Smooth muscle cell (in vitro differentiated cells): ENCODE measurements at regions not wholly inside any gene's neighbourhood (a gene's known extent, or its start where the extent isn't known, plus 50 kb on each side); places are given as distances from the start of the nearest gene placed in this dataset.

ENCODE experiments used
- DNase-seq: peaks from one replicate; lab custom pipeline; 2025; ENCODE audit not compliant: unreplicated experiment; lab: John Stamatoyannopoulos, UW
- H2AFZ ChIP-seq: fragments of 200-600 bp; sonication (generic); 2 replicates; pipeline ENCODE4 v1.6.0; 2016; ENCODE audit warnings: antibody characterized with exemption, low read depth, mild to moderate bottlenecking
- H3F3A ChIP-seq: fragments of 200-600 bp; sonication (generic); 2 replicates; pipeline ENCODE4 v1.6.0; 2017; ENCODE audit warnings: antibody characterized with exemption, low read depth
- H3K27ac ChIP-seq: fragments of 200-600 bp; sonication (generic); 2 replicates; pipeline ENCODE4 v1.5.1; 2016; ENCODE audit warnings: low read depth, mild to moderate bottlenecking
- H3K27me3 ChIP-seq: fragments of 200-600 bp; sonication (generic); 2 replicates; pipeline ENCODE4 v1.6.1; 2016; ENCODE audit warnings: low read depth, mild to moderate bottlenecking
- H3K36me3 ChIP-seq: fragments of 200-600 bp; sonication (generic); 2 replicates; pipeline ENCODE4 v1.5.1; 2016; ENCODE audit warnings: low read depth
- H3K4me1 ChIP-seq: fragments of 200-600 bp; sonication (generic); 2 replicates; pipeline ENCODE4 v1.5.1; 2016; ENCODE audit warnings: low read depth
- H3K4me2 ChIP-seq: fragments of 200-600 bp; sonication (generic); 2 replicates; pipeline ENCODE4 v1.6.0; 2016; ENCODE audit warnings: mild to moderate bottlenecking
- H3K4me3 ChIP-seq: fragments of 200-600 bp; sonication (generic); 2 replicates; pipeline ENCODE4 v1.5.1; 2016; ENCODE audit warnings: mild to moderate bottlenecking
- H3K79me2 ChIP-seq: fragments of 200-600 bp; sonication (generic); 2 replicates; pipeline ENCODE4 v1.6.0; 2016; ENCODE audit warnings: low read depth, mild to moderate bottlenecking
- H3K9ac ChIP-seq: fragments of 200-600 bp; sonication (generic); 2 replicates; pipeline ENCODE4 v1.6.0; 2016; ENCODE audit warnings: low read depth
- H3K9me3 ChIP-seq: fragments of 200-600 bp; sonication (generic); replicated peaks from 2 replicates; pipeline ENCODE4 v1.5.1; 2016; ENCODE audit warnings: low read depth
- H4K20me1 ChIP-seq: fragments of 200-600 bp; sonication (generic); 2 replicates; pipeline ENCODE4 v1.6.0; 2016; ENCODE audit warnings: low read depth
- CTCF ChIP-seq: fragments of 200-600 bp; sonication (generic); IDR thresholded peaks from 2 replicates; pipeline ENCODE4 v1.5.1; 2017; ENCODE audit warnings: borderline replicate concordance, mild to moderate bottlenecking, antibody characterized with exemption; ENCODE audit not compliant: insufficient read depth, poor library complexity, severe bottlenecking
- WGBS: methylation state at CpG from one replicate; pipeline ENCODE4 v1.1.7; 2016; ENCODE audit warnings: low lambda C conversion rate; 5-methylcytosine and 5-hydroxymethylcytosine counted together

GRCh38 chr2:41414486-41415230 is 633.2 kb upstream of the PKDCC start:
- no peaks in the 10 kb centered on the region for H3K79me2 ChIP-seq
- no peak for DNase-seq
- WGBS: 49% methylated on average over 4 of the region's 5 CpGs

GRCh38 chr2:41417511-41417910 is 630.3 kb upstream of the PKDCC start:
- no peak for TF ChIP-seq CTCF

More at GRCh38 chr2:41414486-41415230, 633.2 kb upstream of the PKDCC start:
- H3K27ac ChIP-seq: no peak overlapping the region
- H3K4me1 ChIP-seq: no peaks in the 10 kb centered on the region
- H3K9me3 ChIP-seq: no peaks in the 10 kb centered on the region
- H2AFZ ChIP-seq: no peak overlapping the region
- TF ChIP-seq CTCF: peak; percentile 51
- H3K27me3 ChIP-seq: no peaks in the 10 kb centered on the region
- no peak overlapping the region for H3K4me2 ChIP-seq
- no peaks in the 10 kb centered on the region for H4K20me1 ChIP-seq
- no peaks in the 10 kb centered on the region for H3K36me3 ChIP-seq
- no peak overlapping the region for H3K4me3 ChIP-seq
- H3F3A ChIP-seq: no peaks in the 10 kb centered on the region
- no peak overlapping the region for H3K9ac ChIP-seq

GRCh38 chr2:41420219-41420618 is 627.6 kb upstream of the PKDCC start:
- peaks cover 5% of the 10 kb centered on the region for H3K27me3 ChIP-seq
- no peaks in the 10 kb centered on the region for H3F3A ChIP-seq
- no peak overlapping the region for H2AFZ ChIP-seq
- H3K36me3 ChIP-seq: no peaks in the 10 kb centered on the region
- H3K4me3 ChIP-seq: no peak overlapping the region
- no peak overlapping the region for H3K27ac ChIP-seq
- H3K9ac ChIP-seq: no peak overlapping the region
- no peaks in the 10 kb centered on the region for H3K4me1 ChIP-seq
- DNase-seq: no peak
- no peaks in the 10 kb centered on the region for H3K79me2 ChIP-seq
- H4K20me1 ChIP-seq: no peaks in the 10 kb centered on the region
- WGBS: 83% methylated on average over 3 of the region's 3 CpGs
- no peak for TF ChIP-seq CTCF
- H3K4me2 ChIP-seq: no peak overlapping the region
- no peaks in the 10 kb centered on the region for H3K9me3 ChIP-seq

More at GRCh38 chr2:41417511-41417910, 630.3 kb upstream of the PKDCC start:
- Histone ChIP-seq H3K27ac (no peak overlapping the region), H3K36me3 (no peaks in the 10 kb centered on the region), H3K4me3 (no peak overlapping the region), H3K27me3 (peaks cover 5% of the 10 kb centered on the region), H3K9me3 (no peaks in the 10 kb centered on the region), H3K79me2 (no peaks in the 10 kb centered on the region), H3K9ac (no peak overlapping the region), H3K4me1 (no peaks in the 10 kb centered on the region), H3K4me2 (no peak overlapping the region), H2AFZ (no peak overlapping the region), H4K20me1 (no peaks in the 10 kb centered on the region), H3F3A (no peaks in the 10 kb centered on the region)
- WGBS: 61% methylated on average over 1 of the region's 1 CpG
- no peak for DNase-seq

GRCh38 chr2:41420872-41421271 is 626.9 kb upstream of the PKDCC start:
- no peaks in the 10 kb centered on the region for H3K9me3 ChIP-seq
- TF ChIP-seq CTCF: no peak
- no peaks in the 10 kb centered on the region for H3K79me2 ChIP-seq
- H3F3A ChIP-seq: no peaks in the 10 kb centered on the region
- no peak overlapping the region for H3K9ac ChIP-seq
- peaks cover 5% of the 10 kb centered on the region for H3K27me3 ChIP-seq
- DNase-seq: no peak
- no peak overlapping the region for H3K27ac ChIP-seq
- H3K4me2 ChIP-seq: no peak overlapping the region
- no peak overlapping the region for H3K4me3 ChIP-seq
- H3K4me1 ChIP-seq: no peaks in the 10 kb centered on the region
- no peaks in the 10 kb centered on the region for H3K36me3 ChIP-seq
- H2AFZ ChIP-seq: no peak overlapping the region
- no peaks in the 10 kb centered on the region for H4K20me1 ChIP-seq
- 94% methylated on average over 1 of the region's 1 CpG for WGBS
